Neural crest cell (in vitro differentiated cells): ENCODE measurements at regions not wholly inside any gene's neighbourhood (a gene's known extent, or its start where the extent isn't known, plus 50 kb on each side); places are given as distances from the start of the nearest gene placed in this dataset.

ENCODE experiments used
- DNase-seq: peaks from one replicate; pipeline ENCODE4 v3.0.0; 2021; ENCODE audit warnings: low read depth, mixed read lengths, low spot score
- H3K27ac Mint-ChIP-seq: one replicate; pipeline ENCODE4 v1.8.0; 2021; ENCODE audit warnings: mild to moderate bottlenecking, mixed read lengths; ENCODE audit not compliant: unreplicated experiment
- H3K27me3 Mint-ChIP-seq: 2 replicates; pipeline ENCODE4 v1.8.0; 2021; ENCODE audit warnings: low read depth, mild to moderate bottlenecking, mixed read lengths
- H3K36me3 Mint-ChIP-seq: 2 replicates; pipeline ENCODE4 v1.8.0; 2021; ENCODE audit warnings: low read depth, mild to moderate bottlenecking, mixed read lengths
- H3K4me1 Mint-ChIP-seq: 2 replicates; pipeline ENCODE4 v1.8.0; 2021; ENCODE audit warnings: mixed read lengths
- H3K4me3 Mint-ChIP-seq: one replicate; pipeline ENCODE4 v1.8.0; 2021; ENCODE audit warnings: mild to moderate bottlenecking, mixed read lengths
- H3K9me3 Mint-ChIP-seq: 2 replicates; pipeline ENCODE4 v1.8.0; 2021; ENCODE audit warnings: mixed read lengths
- CTCF ChIP-seq: fragments of 200-600 bp; sonication (generic); conservative IDR thresholded peaks from 2 replicates; pipeline ENCODE4 v1.5.0; 2021; ENCODE audit warnings: antibody characterized with exemption, mild to moderate bottlenecking

GRCh38 chr5:164801910-164802309 lies 1296.5 kb downstream of the MAT2B start:
- H3K9me3 Mint-ChIP-seq, result peaks cover 10% of the 10 kb centered on the region
- H3K27me3 Mint-ChIP-seq, result no peaks in the 10 kb centered on the region
- peaks cover 6% of the 10 kb centered on the region for H3K36me3 Mint-ChIP-seq
- H3K27ac Mint-ChIP-seq, result no peak overlapping the region
- TF ChIP-seq CTCF, result no peak
- no peak for DNase-seq
- H3K4me1 Mint-ChIP-seq, result no peaks in the 10 kb centered on the region
- no peak overlapping the region for H3K4me3 Mint-ChIP-seq

GRCh38 chr5:164809821-164810220 lies 1304.4 kb downstream of the MAT2B start:
- H3K27ac Mint-ChIP-seq, result no peak overlapping the region
- no peak for DNase-seq
- H3K4me3 Mint-ChIP-seq, result no peak overlapping the region
- no peaks in the 10 kb centered on the region for H3K27me3 Mint-ChIP-seq
- no peaks in the 10 kb centered on the region for H3K9me3 Mint-ChIP-seq
- TF ChIP-seq CTCF, result no peak
- H3K36me3 Mint-ChIP-seq, result no peaks in the 10 kb centered on the region
- peaks cover 6% of the 10 kb centered on the region for H3K4me1 Mint-ChIP-seq

- Mint-ChIP-seq H3K36me3 (no peaks in the 10 kb centered on the region), H3K9me3 (no peaks in the 10 kb centered on the region), H3K27me3 (no peaks in the 10 kb centered on the region), H3K27ac (no peak overlapping the region), H3K4me1 (peaks cover 5% of the 10 kb centered on the region), H3K4me3 (no peak overlapping the region)
- no peak for TF ChIP-seq CTCF
- no peak for DNase-seq
These were observed 1313.0 kb downstream of the MAT2B start for GRCh38 chr5:164818445-164818844.

- no peak overlapping the region for H3K27ac Mint-ChIP-seq
These were observed 1319.3 kb downstream of the MAT2B start for GRCh38 chr5:164824671-164825070.

GRCh38 chr5:164832516-164832915 lies 1327.1 kb downstream of the MAT2B start:
- no peaks in the 10 kb centered on the region for H3K27me3 Mint-ChIP-seq
- no peaks in the 10 kb centered on the region for H3K36me3 Mint-ChIP-seq
- H3K4me3 Mint-ChIP-seq, result no peak overlapping the region
- no peak for DNase-seq
- H3K4me1 Mint-ChIP-seq, result no peaks in the 10 kb centered on the region
- no peak for TF ChIP-seq CTCF
- no peak overlapping the region for H3K27ac Mint-ChIP-seq
- no peaks in the 10 kb centered on the region for H3K9me3 Mint-ChIP-seq

More at GRCh38 chr5:164824671-164825070, 1319.3 kb downstream of the MAT2B start:
- H3K27me3 Mint-ChIP-seq, result no peaks in the 10 kb centered on the region
- no peak for DNase-seq
- no peaks in the 10 kb centered on the region for H3K4me1 Mint-ChIP-seq
- no peak overlapping the region for H3K4me3 Mint-ChIP-seq
- no peaks in the 10 kb centered on the region for H3K9me3 Mint-ChIP-seq
- no peak for TF ChIP-seq CTCF
- H3K36me3 Mint-ChIP-seq, result no peaks in the 10 kb centered on the region

GRCh38 chr5:164844348-164844747 lies 1338.9 kb downstream of the MAT2B start:
- no peaks in the 10 kb centered on the region for H3K36me3 Mint-ChIP-seq
- no peaks in the 10 kb centered on the region for H3K27me3 Mint-ChIP-seq
- no peaks in the 10 kb centered on the region for H3K9me3 Mint-ChIP-seq
- H3K4me3 Mint-ChIP-seq, result no peak overlapping the region
- no peak for DNase-seq
- H3K4me1 Mint-ChIP-seq, result no peaks in the 10 kb centered on the region
- no peak for TF ChIP-seq CTCF
- no peak overlapping the region for H3K27ac Mint-ChIP-seq
